Mammary epithelial cell (primary cell): ENCODE measurements at regions not wholly inside any gene's neighbourhood (a gene's known extent, or its start where the extent isn't known, plus 50 kb on each side); places are given as distances from the start of the nearest gene placed in this dataset.

Source experiments
- EZH2 ChIP-seq: IDR thresholded peaks from 2 replicates; pipeline ENCODE4 v1.6.1; 2012; ENCODE audit warnings: low read length, inconsistent platforms, borderline replicate concordance
- TF ChIP-seq, protein P1 (sequence below), 2 donors: IDR thresholded peaks in 1 of 2; conservative IDR thresholded peaks in 1 of 2; 2 replicates each; pipeline ENCODE4 v1.5.1; 2011 to 2012; ENCODE audit warnings: inconsistent platforms in 2 of 2, low read length in 2 of 2, mild to moderate bottlenecking in 2 of 2, control low read depth in 1 of 2, low read depth in 1 of 2; ENCODE audit not compliant: insufficient read depth in 1 of 2; ENCODE audit errors: extremely low read depth in 1 of 2

GRCh38 chr20:28562510-28562898 is 2695.0 kb upstream of the DEFB115 start:
- no peak for TF ChIP-seq EZH2
- TF ChIP-seq, protein P1, sequence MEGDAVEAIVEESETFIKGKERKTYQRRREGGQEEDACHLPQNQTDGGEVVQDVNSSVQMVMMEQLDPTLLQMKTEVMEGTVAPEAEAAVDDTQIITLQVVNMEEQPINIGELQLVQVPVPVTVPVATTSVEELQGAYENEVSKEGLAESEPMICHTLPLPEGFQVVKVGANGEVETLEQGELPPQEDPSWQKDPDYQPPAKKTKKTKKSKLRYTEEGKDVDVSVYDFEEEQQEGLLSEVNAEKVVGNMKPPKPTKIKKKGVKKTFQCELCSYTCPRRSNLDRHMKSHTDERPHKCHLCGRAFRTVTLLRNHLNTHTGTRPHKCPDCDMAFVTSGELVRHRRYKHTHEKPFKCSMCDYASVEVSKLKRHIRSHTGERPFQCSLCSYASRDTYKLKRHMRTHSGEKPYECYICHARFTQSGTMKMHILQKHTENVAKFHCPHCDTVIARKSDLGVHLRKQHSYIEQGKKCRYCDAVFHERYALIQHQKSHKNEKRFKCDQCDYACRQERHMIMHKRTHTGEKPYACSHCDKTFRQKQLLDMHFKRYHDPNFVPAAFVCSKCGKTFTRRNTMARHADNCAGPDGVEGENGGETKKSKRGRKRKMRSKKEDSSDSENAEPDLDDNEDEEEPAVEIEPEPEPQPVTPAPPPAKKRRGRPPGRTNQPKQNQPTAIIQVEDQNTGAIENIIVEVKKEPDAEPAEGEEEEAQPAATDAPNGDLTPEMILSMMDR (conservative IDR thresholded peaks at IDR 0.05 in 1 of 2, IDR thresholded peaks at IDR 0.05 in 1 of 2; ENCODE audit: extremely low read depth in 1 of 2, insufficient read depth in 1 of 2, low read depth in 1 of 2, low read length in 2 of 2) = no peak
